ENCODE measurements at regions not wholly inside any gene's neighbourhood (a gene's known extent, or its start where the extent isn't known, plus 50 kb on each side); places are given as distances from the start of the nearest gene placed in this dataset.

GRCh38 chr9:2526071-2526828, 95.3 kb upstream of the VLDLR start:
- Histone ChIP-seq H3K27me3 (ENCODE audit: control insufficient read depth in 2 of 2, insufficient read depth in 2 of 2, low read length in 2 of 2) (no peaks in the 10 kb centered on the region), H3K9me3 (replicated peaks; ENCODE audit: control insufficient read depth, insufficient read depth, low read depth, low read length) (no peaks in the 10 kb centered on the region), H2AFZ (ENCODE audit: low read depth, low read length) (no peak overlapping the region), H3K4me1 (replicated peaks in 1 of 2; ENCODE audit: control insufficient read depth in 2 of 2, insufficient read depth in 2 of 2, low read length in 2 of 2) (no peaks in the 10 kb centered on the region), H3K79me2 (ENCODE audit: control insufficient read depth, insufficient read depth, low read length) (no peaks in the 10 kb centered on the region), H3K4me3 (no peak overlapping the region), H3K36me3 (ENCODE audit: control insufficient read depth, insufficient read depth, low read length) (no peaks in the 10 kb centered on the region), H3K9me1 (ENCODE audit: control insufficient read depth, insufficient read depth, low read length) (no peaks in the 10 kb centered on the region), H3K9ac (ENCODE audit: insufficient read depth in 1 of 2, low read depth in 2 of 2, low read length in 2 of 2) (no peak overlapping the region), H3K27ac (ENCODE audit: extremely low read depth, low read depth, low read length) (no peak overlapping the region), H3K4me2 (ENCODE audit: insufficient read depth, low read length) (no peak overlapping the region), H4K20me1 (replicated peaks; ENCODE audit: control insufficient read depth, insufficient read depth, low read length) (no peaks in the 10 kb centered on the region)
- no peak for DNase-seq (ENCODE audit: extremely low read depth in 1 of 4, low spot score in 3 of 4)
- 0% methylated on average over 2 of the region's 2 CpGs for WGBS (ENCODE audit: insufficient coverage, low coverage, missing lambda C conversion rate)
- FAIRE-seq = no peak
- no peak for ATAC-seq
- CTCF ChIA-PET (ENCODE audit: low intra/inter-chr PET ratio) = no interaction called here
- intact Hi-C loops (cut with micrococcal nuclease) (no loop called here), in situ Hi-C loops (cut with MboI) (no loop called here)
- POLR2A ChIA-PET = no interaction called here
- no TSS peak for BruUV-seq (replicated peaks)
- TF ChIP-seq BDP1 (IDR thresholded peaks at IDR 0.05; ENCODE audit: insufficient read depth, insufficient read length) (no peak), TAL1 (IDR thresholded peaks at IDR 0.05) (no peak), ZNF551 (CRISPR knock-in tag; IDR thresholded peaks at IDR 0.05) (no peak), TBP (optimal IDR thresholded peaks at IDR 0.05; ENCODE audit: low read depth, low read length) (no peak), ZNF518B (CRISPR knock-in tag; IDR thresholded peaks at IDR 0.05) (no peak), XRCC3 (IDR thresholded peaks at IDR 0.05) (no peak), E2F1 (CRISPR knock-in tag; IDR thresholded peaks at IDR 0.05) (no peak), COPS2 (conservative IDR thresholded peaks at IDR 0.05) (no peak), SRSF7 (optimal IDR thresholded peaks at IDR 0.05; ENCODE audit: low read depth, low read length) (no peak), CREB5 (CRISPR knock-in tag; IDR thresholded peaks at IDR 0.05) (no peak), NCOA4 (IDR thresholded peaks at IDR 0.05; ENCODE audit: partially characterized antibody) (no peak)
